Testis (tissue), 2 donors: ENCODE measurements at regions not wholly inside any gene's neighbourhood (a gene's known extent, or its start where the extent isn't known, plus 50 kb on each side); places are given as distances from the start of the nearest gene placed in this dataset.

Source experiments
- POLR2A ChIP-seq: fragments of 450-650 bp; IDR thresholded peaks from one replicate; pipeline ENCODE4 v1.6.1; 2017; ENCODE audit warnings: antibody characterized with exemption, mild to moderate bottlenecking, moderate library complexity
- TF ChIP-seq, protein P1 (sequence below), 3 experiments: fragments of 450-650 bp in 2 of 3; fragments of 200-600 bp in 1 of 3; sonication (generic) in 1 of 3; IDR thresholded peaks; one replicate each; pipeline ENCODE4 v1.5.1; 2016 to 2019; ENCODE audit warnings: antibody characterized with exemption in 3 of 3, mild to moderate bottlenecking in 2 of 3, moderate library complexity in 1 of 3

DNA sequence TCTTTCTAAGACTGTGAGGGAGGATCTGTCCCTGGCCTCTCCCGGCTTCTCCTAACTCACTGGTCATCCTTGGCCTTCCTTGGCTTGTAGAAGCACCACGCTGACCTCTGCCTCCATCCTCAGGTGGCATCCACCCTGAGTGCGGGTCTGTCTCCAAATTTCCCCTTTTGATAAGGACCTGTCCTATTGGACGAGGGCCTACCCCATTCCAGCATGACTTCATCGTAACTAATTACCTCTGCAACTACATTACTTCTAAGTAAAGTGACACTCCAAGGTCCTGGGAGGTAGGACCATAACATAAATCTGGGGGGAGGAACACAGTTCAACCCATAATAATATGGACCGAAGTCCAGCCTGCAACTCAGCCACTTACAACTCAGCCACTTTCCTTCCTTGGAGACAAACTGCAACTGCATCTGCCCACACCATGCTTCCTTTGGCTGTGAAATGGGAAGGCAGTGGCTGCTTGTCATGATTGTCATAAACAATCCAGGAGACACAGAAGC, 229.6 kb upstream of the DIO3 start:
- no peak for TF ChIP-seq POLR2A
- TF ChIP-seq, protein P1, sequence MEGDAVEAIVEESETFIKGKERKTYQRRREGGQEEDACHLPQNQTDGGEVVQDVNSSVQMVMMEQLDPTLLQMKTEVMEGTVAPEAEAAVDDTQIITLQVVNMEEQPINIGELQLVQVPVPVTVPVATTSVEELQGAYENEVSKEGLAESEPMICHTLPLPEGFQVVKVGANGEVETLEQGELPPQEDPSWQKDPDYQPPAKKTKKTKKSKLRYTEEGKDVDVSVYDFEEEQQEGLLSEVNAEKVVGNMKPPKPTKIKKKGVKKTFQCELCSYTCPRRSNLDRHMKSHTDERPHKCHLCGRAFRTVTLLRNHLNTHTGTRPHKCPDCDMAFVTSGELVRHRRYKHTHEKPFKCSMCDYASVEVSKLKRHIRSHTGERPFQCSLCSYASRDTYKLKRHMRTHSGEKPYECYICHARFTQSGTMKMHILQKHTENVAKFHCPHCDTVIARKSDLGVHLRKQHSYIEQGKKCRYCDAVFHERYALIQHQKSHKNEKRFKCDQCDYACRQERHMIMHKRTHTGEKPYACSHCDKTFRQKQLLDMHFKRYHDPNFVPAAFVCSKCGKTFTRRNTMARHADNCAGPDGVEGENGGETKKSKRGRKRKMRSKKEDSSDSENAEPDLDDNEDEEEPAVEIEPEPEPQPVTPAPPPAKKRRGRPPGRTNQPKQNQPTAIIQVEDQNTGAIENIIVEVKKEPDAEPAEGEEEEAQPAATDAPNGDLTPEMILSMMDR (IDR thresholded peaks at IDR 0.05), result no peak
